RWPE2 (cell line): ENCODE measurements at regions not wholly inside any gene's neighbourhood (a gene's known extent, or its start where the extent isn't known, plus 50 kb on each side); places are given as distances from the start of the nearest gene placed in this dataset.

Experiments
- ATAC-seq: fragments of 200-7000 bp; cut with Tn5 transposase; 3 replicates; pipeline ENCODE4 v1.9.1; 2021; ENCODE audit warnings: low read depth
- DNase-seq: peaks from one replicate; pipeline ENCODE4 v3.0.0-alpha.2; 2020; ENCODE audit warnings: low spot score
- H3K27ac ChIP-seq: fragments of 450-650 bp; 2 replicates; pipeline ENCODE4 v1.5.1; 2017; ENCODE audit warnings: mild to moderate bottlenecking; ENCODE audit not compliant: poor library complexity, severe bottlenecking
- H3K27me3 ChIP-seq: fragments of 250-450 bp; sonication (Bioruptor Pico); 2 replicates; pipeline ENCODE4 v1.5.1; 2021; ENCODE audit warnings: mild to moderate bottlenecking, moderate library complexity; ENCODE audit not compliant: insufficient read depth, poor library complexity, severe bottlenecking
- H3K36me3 ChIP-seq: fragments of 250-450 bp; sonication (Bioruptor Pico); 2 replicates; pipeline ENCODE4 v1.5.1; 2020; ENCODE audit warnings: low read depth, mild to moderate bottlenecking, moderate library complexity
- H3K4me1 ChIP-seq: fragments of 250-450 bp; sonication (Bioruptor Pico); 2 replicates; pipeline ENCODE4 v1.5.1; 2021; ENCODE audit warnings: mild to moderate bottlenecking, moderate library complexity; ENCODE audit not compliant: insufficient read depth, poor library complexity, severe bottlenecking
- H3K4me3 ChIP-seq: fragments of 250-450 bp; sonication (Bioruptor Pico); 2 replicates; pipeline ENCODE4 v1.5.1; 2021; ENCODE audit warnings: mild to moderate bottlenecking, moderate library complexity; ENCODE audit not compliant: severe bottlenecking
- H3K9me3 ChIP-seq: fragments of 250-450 bp; sonication (Bioruptor Pico); 2 replicates; pipeline ENCODE4 v1.5.1; 2021; ENCODE audit warnings: mild to moderate bottlenecking, moderate library complexity; ENCODE audit not compliant: severe bottlenecking
- CTCF ChIP-seq: fragments of 450-650 bp; IDR thresholded peaks from one replicate; pipeline ENCODE4 v1.5.1; 2017; ENCODE audit warnings: mild to moderate bottlenecking, moderate library complexity; ENCODE audit not compliant: poor library complexity, severe bottlenecking

GRCh38 chr18:43590182-43590903 is 313.1 kb upstream of the SYT4 start:
- DNase-seq, result no peak
- no peaks in the 10 kb centered on the region for H3K9me3 ChIP-seq

GRCh38 chr18:43592269-43592668 is 315.0 kb upstream of the SYT4 start:
- TF ChIP-seq CTCF, result no peak
- H3K27ac ChIP-seq, result no peak overlapping the region

More at GRCh38 chr18:43590182-43590903, 313.1 kb upstream of the SYT4 start:
- Histone ChIP-seq H3K36me3 (no peaks in the 10 kb centered on the region), H3K27ac (no peak overlapping the region), H3K4me1 (no peaks in the 10 kb centered on the region), H3K27me3 (no peaks in the 10 kb centered on the region), H3K4me3 (no peak overlapping the region)
- no peak for TF ChIP-seq CTCF
- no peak for ATAC-seq

GRCh38 chr18:43596105-43596712 is 318.9 kb upstream of the SYT4 start:
- Histone ChIP-seq H3K27me3 (no peaks in the 10 kb centered on the region), H3K9me3 (no peaks in the 10 kb centered on the region), H3K4me1 (no peaks in the 10 kb centered on the region), H3K27ac (no peak overlapping the region), H3K36me3 (no peaks in the 10 kb centered on the region), H3K4me3 (no peak overlapping the region)
- DNase-seq, result no peak
- peak; percentile 73 for ATAC-seq
- peak; percentile 76 for TF ChIP-seq CTCF

More at GRCh38 chr18:43592269-43592668, 315.0 kb upstream of the SYT4 start:
- no peak for DNase-seq
- Histone ChIP-seq H3K27me3 (no peaks in the 10 kb centered on the region), H3K36me3 (no peaks in the 10 kb centered on the region), H3K4me1 (no peaks in the 10 kb centered on the region), H3K9me3 (no peaks in the 10 kb centered on the region), H3K4me3 (no peak overlapping the region)
- ATAC-seq, result no peak

- TF ChIP-seq CTCF, result no peak
- DNase-seq, result no peak
- no peaks in the 10 kb centered on the region for H3K27me3 ChIP-seq
- H3K36me3 ChIP-seq, result no peaks in the 10 kb centered on the region
- no peaks in the 10 kb centered on the region for H3K4me1 ChIP-seq
- no peak for ATAC-seq
- H3K27ac ChIP-seq, result no peak overlapping the region
- H3K9me3 ChIP-seq, result peaks cover 3% of the 10 kb centered on the region
- H3K4me3 ChIP-seq, result no peak overlapping the region
Observed at GRCh38 chr18:43601432-43601831, 324.1 kb upstream of the SYT4 start.

GRCh38 chr18:43605224-43605623 is 327.9 kb upstream of the SYT4 start:
- no peak for TF ChIP-seq CTCF
- no peak overlapping the region for H3K4me3 ChIP-seq
- ATAC-seq, result no peak

More at GRCh38 chr18:43605224-43605623, 327.9 kb upstream of the SYT4 start:
- no peaks in the 10 kb centered on the region for H3K4me1 ChIP-seq
- peaks cover 3% of the 10 kb centered on the region for H3K9me3 ChIP-seq
- no peak for DNase-seq
- peaks cover 7% of the 10 kb centered on the region for H3K27me3 ChIP-seq
- no peaks in the 10 kb centered on the region for H3K36me3 ChIP-seq
- no peak overlapping the region for H3K27ac ChIP-seq
